Mucosa of gallbladder (tissue), 1 donor: ENCODE measurements at regions not wholly inside any gene's neighbourhood (a gene's known extent, or its start where the extent isn't known, plus 50 kb on each side); places are given as distances from the start of the nearest gene placed in this dataset.

Source experiments
- DNase-seq: peaks from one replicate; pipeline ENCODE4 v3.0.0-alpha.2; 2020; ENCODE audit warnings: low spot score
- donor health status: DM: no; HTN: no; CAD: no.

DNA sequence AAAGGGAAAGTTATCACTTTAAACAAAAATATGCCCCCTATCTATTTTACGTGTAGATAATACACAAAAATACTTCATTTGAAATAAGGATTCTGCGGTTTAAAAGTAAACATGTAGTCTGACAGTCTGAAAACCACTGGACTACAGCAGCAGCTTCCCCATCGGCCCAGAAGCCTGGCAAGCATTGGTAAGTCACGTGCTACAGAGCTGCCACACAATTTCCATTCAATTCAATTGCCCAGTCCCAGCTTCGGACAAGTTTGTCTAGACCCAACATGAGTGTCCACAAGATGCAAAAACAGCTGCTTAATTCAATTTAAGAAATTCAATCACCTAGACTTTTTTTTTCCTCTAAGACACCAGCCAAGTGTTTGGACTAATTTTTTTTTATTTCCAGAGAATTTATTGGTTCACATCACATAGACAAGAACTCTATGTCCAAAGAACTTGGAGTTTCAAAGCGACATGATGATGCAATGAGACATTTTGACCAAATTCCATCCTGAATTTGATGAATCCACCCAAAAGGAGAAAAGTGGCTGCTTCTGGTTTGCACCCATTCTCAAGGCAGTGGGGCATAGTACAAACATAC is 458.9 kb downstream of the COG6 start:
- DNase-seq: no peak

DNA sequence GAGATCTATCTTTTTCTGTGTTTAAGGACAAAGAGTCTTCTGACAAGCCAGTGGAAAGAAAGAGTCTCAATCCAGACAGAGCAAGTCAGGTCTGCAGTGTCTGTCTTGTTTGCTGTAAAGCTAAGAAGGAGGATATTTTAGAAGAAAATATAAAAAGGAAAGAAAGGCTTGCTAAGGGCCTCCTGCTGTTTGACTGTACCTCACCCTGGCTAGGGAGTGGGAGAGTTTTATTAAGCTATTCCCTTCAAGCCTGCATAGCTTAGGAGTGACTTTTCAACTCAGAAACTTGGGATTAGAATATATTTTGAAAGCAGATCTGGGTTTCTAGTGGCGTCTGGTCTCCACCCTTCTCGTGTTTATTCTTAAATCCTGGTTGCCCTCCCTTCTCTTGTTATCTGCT is 460.0 kb downstream of the COG6 start:
- no peak for DNase-seq

DNA sequence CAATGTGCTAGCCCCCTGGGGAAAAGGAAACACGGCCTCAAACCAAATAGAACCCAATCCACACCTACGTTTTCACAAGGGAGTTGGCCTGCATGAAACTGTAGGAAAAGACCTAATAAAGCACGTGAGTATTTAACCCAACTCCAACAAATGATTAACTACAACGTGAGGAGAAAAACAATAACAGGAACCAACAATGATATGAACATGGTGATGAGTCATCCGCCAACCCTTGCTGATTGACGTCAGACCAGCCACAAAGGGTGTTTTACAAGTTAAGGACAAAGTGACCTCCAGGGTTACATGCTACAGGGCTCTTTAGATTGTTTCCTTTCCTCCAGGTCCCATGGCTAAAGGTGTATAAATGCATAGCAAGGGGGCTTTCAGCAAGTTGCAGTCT is 460.5 kb downstream of the COG6 start:
- peak; percentile 81 for DNase-seq

DNA sequence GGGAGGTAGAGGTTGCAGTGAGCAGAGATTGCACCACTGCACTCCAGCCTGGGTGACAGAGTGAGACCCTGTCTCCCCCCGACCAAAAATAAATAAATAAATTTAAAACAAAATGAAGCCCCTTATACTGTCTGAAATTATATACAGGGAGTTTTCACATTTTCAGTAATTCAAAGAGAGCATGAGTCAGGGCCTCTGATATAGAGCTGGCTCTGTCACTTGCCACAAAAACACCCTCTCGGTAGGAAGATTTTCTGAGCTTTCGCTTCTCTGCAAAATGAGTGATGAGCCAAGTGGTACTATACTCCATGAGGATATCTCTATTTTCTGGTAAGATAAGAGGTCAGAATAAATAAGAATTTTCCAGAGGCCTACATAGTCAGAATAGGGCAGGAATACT is 462.9 kb downstream of the COG6 start:
- DNase-seq: no peak

DNA sequence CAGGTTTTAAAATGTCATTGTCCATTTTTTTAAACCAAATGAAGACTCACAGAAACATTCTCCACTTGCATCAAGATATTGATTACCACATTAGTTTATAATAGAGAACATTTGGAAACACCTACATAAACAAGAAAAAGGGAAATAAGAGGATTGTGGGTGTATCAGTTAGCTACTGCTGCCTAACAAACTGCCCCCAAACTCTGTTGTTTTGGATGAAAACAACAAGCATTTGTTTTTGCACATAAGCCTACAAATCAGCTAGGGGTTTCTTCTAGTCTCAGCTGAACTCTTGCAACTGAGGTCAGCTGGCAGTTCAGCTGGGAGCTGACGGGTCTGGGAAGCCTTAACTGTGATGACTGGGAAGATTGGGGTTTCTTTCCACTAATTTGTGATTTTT is 464.4 kb downstream of the COG6 start:
- DNase-seq: no peak

DNA sequence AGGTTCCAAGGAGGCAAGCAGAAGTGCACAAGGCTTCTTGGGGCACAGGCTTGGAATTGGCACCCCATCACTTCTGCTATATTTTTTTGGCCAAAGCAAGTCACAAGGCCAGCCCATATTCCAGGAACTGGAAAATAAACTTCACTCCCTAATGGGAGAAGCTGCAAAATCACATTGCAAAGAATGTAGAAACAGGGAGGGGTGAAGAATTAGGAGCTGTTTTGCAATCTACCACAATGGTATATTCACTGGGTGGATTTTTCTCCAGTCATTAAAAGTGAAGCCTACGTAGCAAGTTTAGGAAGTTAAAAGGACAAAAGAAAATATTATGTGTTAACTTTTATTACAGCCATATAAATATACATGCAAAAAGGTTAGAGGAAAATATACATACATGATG is 464.8 kb downstream of the COG6 start:
- no peak for DNase-seq

DNA sequence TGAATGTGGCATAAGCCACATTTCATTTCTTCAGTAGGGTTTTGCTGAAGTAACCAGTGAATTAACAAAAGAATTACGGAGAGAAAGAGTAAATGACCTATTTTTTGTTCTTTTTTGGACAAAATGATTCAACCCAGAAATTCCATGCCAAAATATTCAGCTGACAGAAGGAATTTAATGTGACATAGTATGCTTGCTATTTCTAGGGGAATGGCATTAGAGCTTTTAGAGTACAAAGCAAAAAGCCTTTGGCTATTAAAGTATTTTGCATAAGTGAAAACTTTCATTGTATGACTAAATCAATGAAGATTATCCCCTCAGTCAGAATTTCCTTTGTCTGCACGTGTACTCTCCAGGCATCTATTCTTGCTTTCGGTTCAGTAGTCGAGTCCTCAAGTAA is 465.3 kb downstream of the COG6 start:
- no peak for DNase-seq

DNA sequence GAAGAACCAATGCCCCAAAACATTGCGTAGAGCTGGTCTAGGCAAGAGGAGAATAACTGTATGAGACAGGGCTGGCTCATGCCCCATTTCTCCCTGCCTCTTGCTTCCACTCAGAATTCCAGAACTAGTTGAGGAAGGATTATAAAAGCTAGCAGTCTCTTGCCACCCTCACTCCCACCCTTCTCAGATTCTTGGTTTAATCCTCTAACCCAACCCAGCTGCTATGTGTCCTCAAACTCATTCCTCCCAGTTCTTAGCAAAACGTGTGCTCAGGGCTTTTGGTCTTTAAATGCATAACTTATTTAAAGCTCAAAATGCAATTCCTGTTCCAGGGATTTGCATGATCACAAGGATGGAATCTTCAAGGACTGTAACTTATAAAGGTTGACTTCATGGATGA is 466.3 kb downstream of the COG6 start:
- no peak for DNase-seq

DNA sequence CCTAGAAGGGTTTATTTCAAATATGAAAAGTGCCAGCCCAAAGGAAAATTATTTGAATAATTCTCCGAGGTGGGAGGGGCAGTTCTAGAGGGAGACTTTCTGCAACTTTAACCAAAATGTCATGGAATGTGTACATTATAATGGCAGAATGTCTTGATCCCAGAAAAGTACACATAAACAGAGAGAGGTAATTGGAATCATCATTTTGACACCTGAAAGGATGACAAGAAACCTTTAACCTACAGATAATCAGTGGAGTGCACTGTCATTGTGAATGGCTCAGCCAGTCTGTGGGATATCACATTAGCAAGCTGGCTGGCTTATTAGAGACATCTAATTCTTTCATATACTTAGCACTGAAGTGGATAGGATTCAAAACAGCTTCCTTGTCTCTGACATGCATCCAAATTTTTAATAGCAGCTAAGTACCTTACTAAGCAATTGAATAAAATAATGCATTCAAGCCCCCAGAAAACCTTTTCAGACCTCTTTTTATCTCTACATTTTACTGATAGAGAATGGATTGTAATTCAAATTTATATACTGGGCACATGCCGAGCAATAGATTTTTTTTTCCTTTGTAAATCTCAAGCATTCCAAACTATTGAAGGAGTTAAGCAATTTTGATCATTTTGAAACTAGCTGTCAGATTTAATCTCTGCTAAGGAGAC is 468.6 kb downstream of the COG6 start:
- DNase-seq: no peak

DNA sequence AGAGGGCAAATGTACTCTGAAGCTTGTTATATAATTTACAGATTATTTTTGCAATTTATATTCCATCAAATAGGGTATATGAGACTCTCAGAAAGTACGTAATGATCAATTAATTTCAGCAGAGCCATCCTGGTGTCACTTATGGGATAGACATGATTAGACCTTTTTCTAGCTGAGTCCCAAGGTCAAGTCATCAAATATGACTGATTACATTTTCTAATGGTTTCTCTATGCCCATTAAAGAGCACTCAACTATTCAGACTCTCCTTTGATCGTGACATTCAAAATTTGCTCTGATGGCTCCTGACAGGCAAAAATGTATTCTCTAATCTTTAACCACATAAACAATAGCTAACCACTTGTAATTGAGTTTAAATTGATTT is 469.2 kb downstream of the COG6 start:
- DNase-seq: no peak

DNA sequence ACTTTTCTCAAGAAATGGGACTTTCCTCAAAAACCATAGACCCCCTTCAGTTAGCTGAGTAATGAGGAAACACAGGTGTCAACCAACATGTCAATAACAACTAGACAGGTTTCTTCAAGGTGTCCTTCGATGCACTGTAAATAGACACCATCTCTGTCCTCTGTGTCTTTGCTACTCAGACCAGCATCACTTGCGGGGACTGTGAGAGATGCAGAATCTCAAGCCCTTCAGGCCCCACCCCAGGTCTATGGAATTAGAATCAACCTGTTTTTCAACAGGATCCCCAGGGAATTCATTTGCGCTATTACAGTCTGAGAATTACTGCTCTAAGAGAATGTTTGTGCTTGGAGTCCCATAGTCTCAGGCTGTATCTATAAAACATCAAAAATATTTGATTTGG is 469.9 kb downstream of the COG6 start:
- DNase-seq: no peak

DNA sequence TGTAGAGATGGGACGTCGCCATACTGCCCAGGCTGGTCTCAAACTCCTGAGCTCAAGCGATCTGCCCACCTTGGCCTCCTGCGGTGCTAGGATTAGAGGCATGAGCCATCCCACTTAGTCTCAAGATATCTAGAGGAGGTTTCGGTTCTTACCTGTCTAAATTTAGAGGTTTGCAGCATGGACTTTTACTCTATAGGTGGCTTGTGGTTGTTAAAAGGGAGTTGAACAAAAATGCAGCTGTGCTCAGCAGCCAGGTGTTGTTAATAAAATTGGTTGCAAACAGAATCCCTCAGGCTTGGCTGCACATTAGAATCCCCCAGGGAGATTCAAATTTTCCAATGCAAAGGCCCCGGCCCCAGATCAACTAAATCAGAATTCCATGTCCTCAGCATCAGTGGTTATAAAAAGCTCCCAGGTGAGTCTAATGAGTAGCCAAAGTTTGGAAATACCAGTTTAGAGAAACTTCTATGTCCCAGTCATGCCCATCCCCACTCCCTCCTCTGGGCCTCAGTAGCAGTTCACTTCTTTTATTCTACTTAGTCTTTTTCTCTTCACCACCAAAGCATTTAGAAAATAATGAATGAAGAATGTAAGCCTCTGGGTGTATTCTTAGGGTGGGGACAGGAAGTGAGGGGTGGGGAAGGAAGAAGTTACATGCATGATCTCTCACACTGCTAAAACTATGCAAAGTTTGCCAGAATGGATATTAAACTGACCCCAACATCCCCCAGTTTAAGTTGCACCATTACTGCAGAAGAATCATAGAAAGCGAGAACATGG is 471.0 kb downstream of the COG6 start:
- DNase-seq: no peak

DNA sequence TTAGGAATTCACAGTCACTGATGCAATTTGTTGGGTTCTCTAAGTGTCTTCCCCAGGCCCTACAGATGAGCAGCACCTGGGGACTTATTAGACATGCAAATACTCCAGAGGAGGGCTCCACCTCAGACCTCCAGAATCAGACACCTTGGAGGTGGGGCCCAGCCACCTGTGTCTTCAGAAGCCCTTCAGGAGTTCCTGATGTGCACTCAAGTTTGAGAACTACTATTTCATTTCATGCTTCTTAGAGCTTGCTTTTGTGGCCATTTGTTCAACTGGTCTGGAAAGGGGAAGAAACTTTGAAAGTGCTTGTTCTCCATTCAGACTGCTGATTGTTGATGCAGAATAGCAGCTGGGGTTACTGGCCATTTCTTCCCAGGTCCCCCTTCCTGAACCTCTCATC is 472.0 kb downstream of the COG6 start:
- no peak for DNase-seq

DNA sequence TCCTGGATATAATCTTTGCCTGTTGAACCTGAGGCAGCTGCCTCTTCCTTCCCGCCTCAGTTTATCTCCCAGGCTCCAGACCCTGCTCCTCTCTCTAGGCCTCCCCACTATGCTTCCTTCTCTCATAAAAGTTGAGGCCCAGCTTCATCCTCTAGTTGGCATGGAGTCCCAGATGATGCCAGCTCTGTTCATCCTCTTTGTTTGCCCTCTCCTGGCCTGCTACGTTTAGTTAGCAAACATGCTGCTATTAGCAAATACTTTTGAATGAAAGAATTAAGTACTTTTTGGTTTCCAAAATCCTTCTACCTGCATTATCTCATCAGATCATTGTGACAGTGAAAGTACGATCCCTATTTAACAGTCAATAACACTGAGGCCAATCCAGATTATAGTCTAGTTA is 472.5 kb downstream of the COG6 start:
- DNase-seq: no peak

DNA sequence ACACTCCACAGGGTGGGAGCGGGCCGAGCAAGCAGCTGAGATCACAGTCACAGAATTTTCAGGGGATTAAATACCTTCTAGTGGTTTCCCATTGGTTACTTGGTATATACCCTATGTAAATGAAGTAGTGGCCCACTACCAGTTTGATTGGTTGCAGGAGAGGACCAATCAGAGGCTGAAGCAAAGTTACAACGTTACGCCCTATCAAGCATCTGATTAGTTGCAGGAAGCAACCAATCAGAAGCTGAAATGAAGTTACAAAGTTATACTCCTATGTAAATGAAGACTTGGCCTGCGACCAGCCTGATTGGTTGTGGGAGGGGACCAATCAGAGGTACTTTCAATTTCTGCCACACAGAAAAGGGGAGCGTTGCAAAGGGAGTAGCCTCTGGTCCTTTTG is 474.0 kb downstream of the COG6 start:
- no peak for DNase-seq

DNA sequence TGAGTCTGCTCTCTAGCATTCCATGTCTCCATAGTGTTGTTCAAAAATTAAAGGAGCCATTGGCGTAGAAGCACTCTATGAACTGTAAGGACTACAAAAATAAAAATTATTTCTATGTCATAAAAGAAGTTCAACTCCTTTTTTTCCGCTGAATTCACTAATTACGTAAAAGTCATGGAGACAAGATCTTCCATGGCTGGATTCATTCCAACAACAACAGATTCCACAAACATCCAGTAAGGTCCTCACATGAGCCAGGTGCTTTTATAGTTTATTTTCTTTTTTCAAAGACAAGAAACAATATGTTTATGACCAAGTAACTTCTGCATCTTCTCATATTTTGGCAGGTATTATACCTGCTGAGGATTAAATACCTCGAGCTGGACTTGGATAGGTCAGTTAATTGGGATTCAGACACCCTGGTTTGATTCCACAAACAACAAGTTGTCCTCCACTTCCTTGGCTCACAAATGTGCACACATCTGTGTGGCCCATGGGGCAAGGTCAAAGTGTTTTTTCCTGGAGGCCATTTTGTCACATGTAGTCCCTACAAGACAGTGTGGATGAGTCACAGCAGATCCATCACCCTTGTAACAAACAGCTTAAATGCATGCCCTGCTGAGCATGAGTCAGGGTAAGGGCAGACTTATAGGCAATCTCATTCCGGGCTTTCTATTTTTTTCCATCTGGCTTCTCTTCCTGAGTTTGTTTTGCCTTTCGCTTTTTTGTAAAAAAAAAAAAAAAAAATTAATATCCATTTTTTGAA is 475.6 kb downstream of the COG6 start:
- DNase-seq: no peak

DNA sequence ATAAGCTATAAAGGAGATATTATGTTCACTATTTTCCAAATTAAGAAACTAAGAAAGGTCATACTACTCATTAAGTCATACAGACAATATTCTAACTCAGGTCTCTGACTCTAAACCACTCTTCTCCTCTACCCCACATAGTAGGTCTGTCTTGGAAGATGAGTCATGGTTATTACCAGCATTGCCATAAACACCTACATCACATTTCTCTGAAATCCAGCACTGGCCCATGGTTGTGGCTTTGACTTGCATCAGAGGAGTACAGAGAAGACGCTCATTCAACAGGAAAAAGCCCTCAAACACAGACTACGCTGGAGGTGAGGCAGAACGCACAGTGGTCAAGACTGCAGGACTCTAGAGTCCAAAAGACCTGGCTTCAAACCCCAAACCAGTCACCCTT is 476.8 kb downstream of the COG6 start:
- no peak for DNase-seq

DNA sequence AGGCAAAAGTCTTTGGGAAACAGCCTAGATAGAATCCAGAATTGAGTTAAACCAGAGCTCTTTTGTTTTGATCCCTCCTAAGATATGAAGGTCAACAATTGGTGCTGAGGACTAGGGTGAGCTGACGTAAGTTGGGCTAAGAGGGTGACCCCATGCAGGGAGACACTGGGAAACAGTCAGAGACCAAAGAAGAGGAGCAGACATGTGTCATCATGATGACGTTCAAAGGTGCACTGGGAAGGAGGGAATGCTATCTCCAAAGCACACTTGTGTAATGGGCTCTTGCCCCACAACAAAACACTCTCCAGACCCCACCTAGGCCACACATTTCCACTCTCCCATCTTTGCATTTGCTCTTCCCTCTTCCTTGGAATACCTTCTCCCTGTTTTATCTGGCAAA is 481.4 kb downstream of the COG6 start:
- DNase-seq: no peak

DNA sequence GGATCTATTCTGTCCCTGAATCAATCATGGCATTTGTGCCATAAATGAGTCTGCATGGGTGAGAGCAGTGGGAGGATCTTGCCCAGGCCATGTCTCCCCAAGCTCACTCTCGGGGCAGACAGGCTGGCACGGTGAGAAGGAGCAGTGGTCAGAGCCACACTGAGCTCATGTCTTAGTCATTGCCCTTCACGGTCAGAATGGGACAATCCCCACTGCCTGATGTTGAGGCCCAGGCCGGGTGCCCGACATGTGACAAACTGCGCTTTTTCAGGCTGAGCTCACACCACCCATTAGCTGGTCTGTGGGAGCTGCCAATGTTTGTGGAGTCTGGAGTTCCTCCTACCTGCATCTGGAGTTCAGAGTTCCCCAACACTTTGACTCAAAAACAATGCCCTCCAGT is 481.9 kb downstream of the COG6 start:
- DNase-seq: no peak

DNA sequence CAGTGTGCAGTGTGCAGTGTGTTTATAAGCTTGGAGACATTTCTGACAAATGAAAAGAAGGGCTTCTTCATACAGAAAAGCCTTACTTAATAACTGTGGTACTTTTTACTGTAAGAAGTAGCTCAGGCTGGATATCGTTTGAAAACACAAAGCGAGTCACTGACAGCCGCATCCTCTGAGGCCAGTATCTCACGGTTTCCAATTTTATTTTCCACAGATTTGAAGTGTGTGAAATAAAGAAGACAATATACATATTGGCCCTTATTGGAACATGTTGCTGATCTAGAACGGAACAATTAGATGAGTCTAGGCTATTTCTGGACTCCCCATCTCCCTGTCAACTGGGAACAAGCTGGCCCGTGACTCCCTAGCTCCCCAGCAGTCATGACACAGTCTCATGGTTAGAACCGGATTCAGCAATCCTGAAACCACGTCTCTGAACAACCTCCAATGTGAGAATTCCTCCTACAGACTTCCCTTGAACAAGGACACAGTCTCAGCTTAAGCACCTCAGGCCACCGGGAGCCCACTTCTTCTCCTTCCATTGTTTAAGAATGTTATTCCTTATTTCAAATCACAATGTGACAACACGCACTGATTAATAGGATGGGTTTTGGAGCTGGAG is 484.5 kb downstream of the COG6 start:
- DNase-seq: no peak

DNA sequence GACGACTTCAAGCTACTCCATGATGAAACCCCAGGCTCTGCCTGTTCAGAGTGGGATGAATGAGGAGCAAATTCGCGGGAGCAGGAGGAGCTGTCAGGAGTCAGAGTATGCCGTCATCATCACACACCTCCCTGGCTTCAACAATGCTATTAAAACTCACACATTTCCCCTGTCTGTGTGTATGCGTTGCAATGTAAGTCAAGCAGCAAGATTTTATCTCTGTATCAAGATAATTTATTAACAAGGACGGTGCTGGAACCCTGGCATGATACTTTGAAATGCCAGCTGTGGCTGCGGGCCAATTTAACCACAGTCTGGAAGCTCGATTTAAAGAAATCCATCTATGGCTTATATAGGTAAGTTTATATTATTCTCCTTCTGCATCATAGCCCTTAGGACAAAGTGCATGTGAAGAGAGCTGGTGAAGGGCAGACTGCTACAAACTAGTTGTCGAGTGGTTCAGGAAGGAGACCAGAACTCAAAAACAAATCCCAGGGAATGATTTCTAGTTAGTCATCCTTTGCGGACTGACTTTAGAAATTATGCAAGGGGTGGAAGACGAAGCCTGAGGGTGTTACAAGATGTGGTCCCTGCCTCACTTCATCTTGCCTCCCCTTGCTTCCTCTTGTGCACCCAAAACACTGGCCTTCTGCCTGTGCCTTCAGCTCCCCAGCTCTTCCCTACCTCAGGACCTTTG is 486.5 kb downstream of the COG6 start:
- DNase-seq: no peak

DNA sequence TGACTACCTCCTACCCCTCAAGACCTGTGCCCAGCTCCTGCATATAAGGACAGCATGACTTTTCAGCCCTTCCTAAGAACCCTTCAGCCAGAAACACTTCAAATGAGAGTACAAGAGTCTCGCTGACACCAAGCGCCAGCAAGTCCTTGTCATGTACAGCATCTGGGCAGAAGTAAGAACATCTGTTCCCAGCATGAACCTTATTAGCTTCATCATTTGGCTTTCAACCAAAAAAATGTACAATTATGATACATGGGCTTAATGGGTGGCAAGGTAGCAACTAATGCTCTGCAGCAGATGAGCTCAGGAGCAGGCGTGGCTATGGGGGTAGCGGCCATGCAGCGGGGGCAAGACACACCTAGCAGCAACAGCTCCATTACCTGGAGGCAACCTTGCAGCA is 487.6 kb downstream of the COG6 start:
- DNase-seq: no peak
